ENCODE measurements at regions not wholly inside any gene's neighbourhood (a gene's known extent, or its start where the extent isn't known, plus 50 kb on each side); places are given as distances from the start of the nearest gene placed in this dataset.

DNA sequence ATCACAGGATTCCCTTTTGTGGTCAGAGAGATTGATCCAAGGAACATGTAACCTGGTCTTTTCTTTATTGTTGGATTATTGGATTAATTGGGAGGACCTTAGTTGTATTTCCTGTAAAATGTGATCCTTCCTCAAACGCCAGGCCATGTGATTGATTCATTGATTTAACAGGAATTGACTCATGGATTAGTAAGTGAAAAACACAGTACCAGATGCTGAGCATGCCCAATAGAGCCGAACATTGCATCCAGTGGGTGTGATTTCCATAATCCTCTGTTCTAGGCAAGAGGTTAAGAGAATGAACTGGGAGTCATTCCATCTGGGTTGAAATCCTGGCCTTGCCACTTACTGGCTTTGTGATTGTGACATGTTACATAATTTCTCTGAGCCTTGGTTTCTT is 522.3 kb downstream of the MAT2B start:
- H3K36me3 Mint-ChIP-seq = no peaks in the 10 kb centered on the region
- H3K9me3 Mint-ChIP-seq (ENCODE audit: low read depth) = peaks cover 4% of the 10 kb centered on the region
- no peaks in the 10 kb centered on the region for H3K27me3 Mint-ChIP-seq
- H3K4me1 Mint-ChIP-seq (ENCODE audit: low read depth) = no peaks in the 10 kb centered on the region
- H3K27ac Mint-ChIP-seq = no peak overlapping the region
- no peak overlapping the region for H3K4me3 Mint-ChIP-seq

DNA sequence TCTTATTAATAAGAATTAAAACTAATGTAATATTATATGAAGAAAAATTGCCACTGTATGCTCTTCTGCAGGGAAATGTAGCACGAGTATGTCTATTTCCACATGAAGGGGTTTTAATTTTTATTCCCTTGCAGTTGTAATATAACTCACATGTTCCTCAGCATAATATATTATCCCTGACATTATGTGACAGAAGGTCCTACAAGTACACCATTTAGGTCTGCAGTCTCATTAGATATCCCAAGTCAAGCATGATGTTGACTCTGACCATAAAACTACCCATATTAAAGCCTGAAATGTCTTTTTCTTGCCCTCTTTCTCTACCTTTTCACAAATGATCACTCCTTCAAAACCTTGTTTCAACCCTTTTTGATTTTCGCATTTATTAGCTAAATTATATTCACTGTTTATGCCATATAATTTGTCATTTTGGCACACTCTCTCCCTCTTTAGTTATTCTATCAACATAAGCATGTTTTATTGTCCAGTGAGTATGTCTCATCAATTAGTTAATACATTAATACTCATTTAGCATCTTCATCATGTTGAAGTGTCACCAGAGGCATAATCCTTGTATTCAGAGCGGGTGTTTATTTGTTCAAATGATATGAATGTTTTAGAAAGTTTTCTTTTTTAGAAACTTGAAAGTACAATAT is 532.8 kb downstream of the MAT2B start:
- no peaks in the 10 kb centered on the region for H3K36me3 Mint-ChIP-seq
- no peak overlapping the region for H3K27ac Mint-ChIP-seq
- H3K4me3 Mint-ChIP-seq = no peak overlapping the region
- H3K27me3 Mint-ChIP-seq = no peaks in the 10 kb centered on the region
- peaks cover 9% of the 10 kb centered on the region for H3K9me3 Mint-ChIP-seq (ENCODE audit: low read depth)
- no peaks in the 10 kb centered on the region for H3K4me1 Mint-ChIP-seq (ENCODE audit: low read depth)

DNA sequence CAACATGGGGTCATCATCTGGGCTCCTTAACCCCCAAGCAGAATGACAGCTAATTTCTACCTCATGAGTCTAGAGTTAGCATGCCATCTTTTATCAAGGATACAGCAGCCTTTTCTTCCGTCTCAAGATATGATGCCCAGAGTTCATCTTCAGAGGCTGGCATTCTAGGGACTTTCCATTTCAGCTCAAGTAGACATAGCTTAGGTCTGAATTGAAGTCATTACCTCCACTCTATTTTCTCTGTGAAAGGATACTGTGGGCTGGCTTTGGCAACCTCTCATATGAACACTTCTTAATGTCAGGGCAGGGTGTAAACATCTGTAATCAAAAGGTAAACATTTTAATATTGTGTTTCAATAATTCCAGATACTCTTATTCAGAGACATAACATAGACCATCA is 535.7 kb downstream of the MAT2B start:
- no peak overlapping the region for H3K27ac Mint-ChIP-seq
- no peaks in the 10 kb centered on the region for H3K27me3 Mint-ChIP-seq

DNA sequence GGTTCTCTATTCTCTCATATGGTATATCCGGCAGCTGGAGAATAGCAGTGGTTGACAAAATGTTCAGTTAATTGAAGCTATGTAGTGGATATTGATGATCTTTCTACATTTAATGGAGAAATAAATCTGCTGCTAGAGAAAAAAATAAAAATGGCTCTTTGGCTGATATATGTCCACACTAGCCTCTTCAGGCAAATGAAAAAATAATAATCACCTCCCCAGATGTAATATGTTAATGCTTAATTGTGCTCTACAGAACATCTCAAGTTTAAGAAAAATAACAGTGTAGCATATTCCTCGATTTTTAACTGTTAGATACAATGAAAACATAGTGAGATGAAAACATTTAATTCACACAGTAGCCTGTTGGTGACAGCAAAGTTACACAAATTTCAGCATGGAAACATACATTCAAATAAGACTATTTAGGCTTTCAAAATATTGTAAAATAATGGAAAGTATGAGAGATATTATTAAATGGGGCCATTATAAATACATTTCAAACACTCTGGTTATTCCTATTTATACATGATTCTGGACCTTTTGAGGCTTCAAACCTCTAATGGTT is 543.0 kb downstream of the MAT2B start:
- no peaks in the 10 kb centered on the region for H3K27me3 Mint-ChIP-seq
- H3K4me3 Mint-ChIP-seq = no peak overlapping the region
- H3K36me3 Mint-ChIP-seq = no peaks in the 10 kb centered on the region
- H3K27ac Mint-ChIP-seq = no peak overlapping the region
- H3K4me1 Mint-ChIP-seq (ENCODE audit: low read depth) = no peaks in the 10 kb centered on the region
- peaks cover 5% of the 10 kb centered on the region for H3K9me3 Mint-ChIP-seq (ENCODE audit: low read depth)

More for the DNA sequence above, 535.7 kb downstream of the MAT2B start:
- Mint-ChIP-seq H3K36me3 (no peaks in the 10 kb centered on the region), H3K9me3 (ENCODE audit: low read depth) (peaks cover 9% of the 10 kb centered on the region), H3K4me1 (ENCODE audit: low read depth) (no peaks in the 10 kb centered on the region), H3K4me3 (no peak overlapping the region)

DNA sequence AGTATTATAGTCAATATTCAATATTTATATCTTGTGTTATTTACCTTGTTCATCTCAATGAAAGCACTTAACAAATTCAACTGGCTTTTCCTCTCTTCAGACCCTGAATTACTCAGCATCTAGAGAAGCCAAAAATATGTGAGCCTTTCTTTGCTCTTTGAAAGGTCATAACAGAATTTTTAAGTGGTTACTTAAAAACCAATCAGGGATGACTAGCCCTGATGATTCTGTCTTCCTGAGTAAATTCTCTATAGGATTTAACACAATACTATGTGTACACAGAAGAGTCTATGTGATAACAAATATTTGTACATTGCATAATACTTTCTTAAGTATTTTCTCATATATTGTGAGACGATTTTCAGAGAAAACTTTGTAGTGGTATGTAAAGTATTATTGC is 546.3 kb downstream of the MAT2B start:
- Mint-ChIP-seq H3K27me3 (no peaks in the 10 kb centered on the region), H3K4me1 (ENCODE audit: low read depth) (no peaks in the 10 kb centered on the region), H3K27ac (no peak overlapping the region), H3K36me3 (no peaks in the 10 kb centered on the region), H3K4me3 (no peak overlapping the region), H3K9me3 (ENCODE audit: low read depth) (no peaks in the 10 kb centered on the region)

DNA sequence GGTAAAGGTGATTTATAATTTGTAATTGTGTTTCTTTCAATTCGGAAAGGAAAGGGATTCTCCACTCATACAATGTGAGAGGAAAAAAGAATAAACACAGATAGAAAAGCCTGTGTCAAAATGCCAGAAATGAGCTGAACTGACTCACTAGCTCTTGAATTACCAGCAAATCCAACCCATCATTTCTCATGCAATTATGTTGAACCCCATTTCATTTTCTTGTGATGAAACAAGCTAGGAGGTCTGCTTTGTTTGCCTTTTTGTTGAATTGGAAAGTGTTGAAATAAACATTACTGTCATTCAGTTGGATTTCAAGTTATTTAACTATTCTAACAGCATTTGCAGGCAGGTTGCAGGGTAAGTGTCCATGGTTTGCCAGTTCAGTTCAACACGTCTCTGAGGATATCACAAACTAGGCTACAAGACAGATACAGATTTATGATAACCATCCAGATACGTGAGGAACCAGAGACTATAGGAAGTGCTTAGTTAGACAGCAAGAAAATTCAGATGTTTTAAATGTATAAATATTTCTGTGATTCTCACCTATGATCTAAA is 547.2 kb downstream of the MAT2B start:
- H3K27ac Mint-ChIP-seq = no peak overlapping the region
- H3K36me3 Mint-ChIP-seq = no peaks in the 10 kb centered on the region
- H3K9me3 Mint-ChIP-seq (ENCODE audit: low read depth) = no peaks in the 10 kb centered on the region
- no peaks in the 10 kb centered on the region for H3K4me1 Mint-ChIP-seq (ENCODE audit: low read depth)
- H3K4me3 Mint-ChIP-seq = no peak overlapping the region
- no peaks in the 10 kb centered on the region for H3K27me3 Mint-ChIP-seq

DNA sequence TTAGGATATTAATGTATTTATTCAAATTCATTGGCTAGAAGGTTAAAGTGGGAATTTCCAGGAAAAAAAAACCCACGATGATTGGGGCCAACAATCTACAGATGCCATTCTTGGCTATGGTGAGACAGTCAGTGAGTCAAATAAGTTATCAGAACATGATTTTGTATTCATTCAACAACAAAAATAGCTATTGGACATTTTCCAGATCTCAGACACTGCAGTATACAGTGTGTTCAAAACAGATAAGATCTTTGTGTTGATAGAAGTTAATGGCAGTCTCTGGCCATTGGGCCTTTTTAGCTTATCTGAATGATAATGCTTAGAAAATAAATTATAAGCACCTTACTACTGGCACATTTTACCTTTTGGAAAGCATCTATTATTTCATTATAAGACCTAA is 547.7 kb downstream of the MAT2B start:
- H3K27me3 Mint-ChIP-seq = no peaks in the 10 kb centered on the region
- no peaks in the 10 kb centered on the region for H3K4me1 Mint-ChIP-seq (ENCODE audit: low read depth)
- no peaks in the 10 kb centered on the region for H3K36me3 Mint-ChIP-seq
- no peak overlapping the region for H3K4me3 Mint-ChIP-seq
- H3K27ac Mint-ChIP-seq = no peak overlapping the region
- no peaks in the 10 kb centered on the region for H3K9me3 Mint-ChIP-seq (ENCODE audit: low read depth)

DNA sequence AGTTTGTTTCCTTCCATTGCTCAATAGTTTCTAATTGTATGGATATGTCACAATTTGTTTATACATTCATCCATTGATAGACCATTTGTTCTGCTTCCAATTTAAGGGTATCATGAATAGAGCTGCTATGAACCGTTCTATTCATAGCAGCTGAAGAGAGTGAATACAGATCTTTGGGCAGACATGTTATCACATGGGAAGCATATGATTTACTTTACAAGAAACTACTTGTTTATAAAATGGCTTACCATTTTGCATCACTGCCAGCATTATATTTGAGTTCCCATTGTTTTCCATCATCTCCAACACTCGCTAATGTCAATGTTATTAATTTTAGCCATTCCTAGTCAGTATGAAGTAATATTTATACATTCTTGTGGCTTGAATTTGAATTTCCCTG is 549.0 kb downstream of the MAT2B start:
- Mint-ChIP-seq H3K27me3 (no peaks in the 10 kb centered on the region), H3K27ac (no peak overlapping the region), H3K36me3 (no peaks in the 10 kb centered on the region), H3K9me3 (ENCODE audit: low read depth) (no peaks in the 10 kb centered on the region), H3K4me1 (ENCODE audit: low read depth) (no peaks in the 10 kb centered on the region), H3K4me3 (no peak overlapping the region)

DNA sequence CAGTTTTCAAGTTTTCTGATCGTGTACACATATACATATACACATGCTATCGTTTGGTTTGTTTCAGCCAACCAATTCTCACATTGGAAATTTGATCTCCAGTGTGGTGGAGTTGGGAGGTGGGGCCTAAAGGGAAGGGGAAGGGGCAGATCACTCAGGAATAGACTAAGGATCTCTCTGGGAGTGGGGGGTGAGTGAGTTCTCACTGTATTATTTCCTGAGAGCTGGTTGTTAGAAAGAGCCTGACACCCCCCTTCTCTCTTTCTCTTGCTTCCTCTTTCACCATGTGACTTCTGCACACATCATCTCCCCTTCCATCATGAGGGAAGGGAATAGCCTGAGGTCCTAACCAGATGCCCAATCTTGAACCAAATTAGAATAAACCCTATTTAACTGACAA is 551.7 kb downstream of the MAT2B start:
- H3K27me3 Mint-ChIP-seq = no peaks in the 10 kb centered on the region

DNA sequence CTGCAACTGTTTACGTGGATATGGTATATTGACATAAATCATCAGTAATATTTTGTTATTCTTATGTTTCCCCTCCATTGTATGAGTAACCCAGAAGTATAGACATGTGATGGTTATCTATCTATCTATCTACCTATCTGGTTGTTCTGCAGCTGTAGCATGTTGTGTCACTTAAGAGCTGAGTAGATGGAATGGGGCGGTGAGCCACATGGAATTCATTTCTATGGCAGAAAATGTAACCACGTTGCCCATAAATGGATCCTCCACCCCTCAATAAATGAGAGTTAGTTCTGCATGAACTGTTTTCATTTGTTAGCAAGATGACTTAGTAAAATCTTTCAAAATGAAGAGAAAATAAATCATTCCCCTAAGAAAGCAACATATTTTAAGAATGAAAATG is 553.2 kb downstream of the MAT2B start:
- Mint-ChIP-seq H3K27ac (no peak overlapping the region), H3K4me1 (ENCODE audit: low read depth) (no peaks in the 10 kb centered on the region), H3K4me3 (no peak overlapping the region), H3K36me3 (no peaks in the 10 kb centered on the region), H3K9me3 (ENCODE audit: low read depth) (no peaks in the 10 kb centered on the region), H3K27me3 (no peaks in the 10 kb centered on the region)

More for the DNA sequence above, 551.7 kb downstream of the MAT2B start:
- no peak overlapping the region for H3K4me3 Mint-ChIP-seq
- H3K9me3 Mint-ChIP-seq (ENCODE audit: low read depth) = no peaks in the 10 kb centered on the region
- no peaks in the 10 kb centered on the region for H3K36me3 Mint-ChIP-seq
- no peak overlapping the region for H3K27ac Mint-ChIP-seq
- no peaks in the 10 kb centered on the region for H3K4me1 Mint-ChIP-seq (ENCODE audit: low read depth)

DNA sequence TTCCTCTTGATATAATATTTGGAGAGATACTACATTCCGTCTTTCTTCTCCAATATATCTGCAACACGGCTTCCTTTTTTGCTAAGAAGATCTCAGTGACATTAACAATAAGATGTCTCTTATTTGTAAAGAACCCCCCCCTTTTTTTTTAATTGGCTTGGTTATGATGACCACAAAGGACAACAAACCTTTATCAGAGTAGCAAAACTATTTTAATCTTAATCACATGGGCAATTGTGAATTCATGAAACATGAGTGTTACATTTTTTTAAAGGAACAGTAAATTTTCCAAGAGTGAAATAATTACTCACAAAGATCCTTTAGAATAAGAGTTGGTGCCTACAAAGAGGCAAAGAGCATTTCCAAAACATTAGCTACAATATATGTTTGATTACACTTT is 554.1 kb downstream of the MAT2B start:
- no peaks in the 10 kb centered on the region for H3K36me3 Mint-ChIP-seq
- H3K4me3 Mint-ChIP-seq = no peak overlapping the region
- no peaks in the 10 kb centered on the region for H3K9me3 Mint-ChIP-seq (ENCODE audit: low read depth)
- no peaks in the 10 kb centered on the region for H3K4me1 Mint-ChIP-seq (ENCODE audit: low read depth)
- no peak overlapping the region for H3K27ac Mint-ChIP-seq
- H3K27me3 Mint-ChIP-seq = no peaks in the 10 kb centered on the region

DNA sequence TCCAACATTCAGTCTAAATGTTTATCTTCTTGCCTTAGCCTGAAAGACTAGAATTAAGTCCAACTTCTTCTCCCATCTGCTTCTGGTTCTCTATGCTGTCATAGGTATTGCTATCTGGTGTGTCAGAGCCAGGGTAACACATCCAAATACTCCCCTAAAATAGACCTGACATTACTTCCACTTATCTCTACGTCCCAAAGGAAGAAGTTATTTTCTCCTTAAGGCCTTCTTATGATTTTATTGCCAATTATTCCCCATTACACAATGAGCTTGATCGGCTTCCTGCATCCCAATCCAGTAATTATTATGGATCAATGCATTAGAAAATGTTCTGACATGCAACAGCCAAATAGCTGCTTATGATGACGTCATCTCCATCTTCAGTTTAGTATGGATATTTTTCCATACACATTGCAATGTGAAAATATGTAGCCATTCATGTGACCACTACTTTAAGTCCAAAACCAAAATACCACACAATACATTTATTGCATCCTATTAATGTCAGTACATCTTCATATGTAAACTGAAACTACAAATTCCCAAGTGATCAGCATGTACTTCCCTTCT is 555.5 kb downstream of the MAT2B start:
- Mint-ChIP-seq H3K36me3 (no peaks in the 10 kb centered on the region), H3K27ac (no peak overlapping the region), H3K4me1 (ENCODE audit: low read depth) (no peaks in the 10 kb centered on the region), H3K4me3 (no peak overlapping the region), H3K9me3 (ENCODE audit: low read depth) (no peaks in the 10 kb centered on the region), H3K27me3 (no peaks in the 10 kb centered on the region)

DNA sequence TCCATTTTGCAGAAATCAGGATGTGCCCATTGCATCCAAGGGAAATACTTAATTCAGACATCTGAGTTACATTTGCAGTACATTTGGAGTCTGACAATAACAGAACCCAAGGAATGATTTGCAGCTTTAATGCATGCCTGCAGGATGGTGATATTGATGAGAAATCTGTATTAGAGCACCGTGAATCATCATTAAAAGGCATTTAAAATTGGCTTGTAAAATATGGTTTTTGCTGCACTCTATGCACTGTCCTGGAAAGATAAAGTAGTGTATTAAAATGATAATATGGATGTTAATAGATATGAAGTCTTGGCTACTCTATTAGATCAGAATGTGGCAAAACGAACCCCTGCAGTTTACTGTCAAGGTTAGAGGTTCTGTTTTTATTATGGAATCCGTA is 556.9 kb downstream of the MAT2B start:
- Mint-ChIP-seq H3K36me3 (no peaks in the 10 kb centered on the region), H3K27ac (no peak overlapping the region), H3K4me3 (no peak overlapping the region), H3K27me3 (no peaks in the 10 kb centered on the region), H3K4me1 (ENCODE audit: low read depth) (no peaks in the 10 kb centered on the region), H3K9me3 (ENCODE audit: low read depth) (no peaks in the 10 kb centered on the region)

DNA sequence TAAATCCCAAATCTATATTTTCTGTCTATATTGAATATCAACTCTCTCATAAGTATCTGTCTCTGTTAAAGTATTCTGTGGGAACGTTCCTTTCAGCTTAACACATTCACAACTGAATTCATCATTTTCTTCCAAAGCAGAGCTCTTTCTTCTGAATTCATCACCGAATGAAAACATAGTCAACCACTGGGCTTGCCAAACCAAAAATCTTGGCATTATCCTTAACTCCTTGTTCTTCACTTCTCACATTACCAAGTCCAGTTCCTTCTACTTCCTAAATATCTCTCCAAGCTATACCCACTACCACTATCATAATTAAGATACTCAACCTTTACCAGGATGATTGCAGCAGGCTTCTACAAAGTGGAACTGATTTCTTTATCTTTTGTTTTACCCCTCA is 559.8 kb downstream of the MAT2B start:
- no peak overlapping the region for H3K27ac Mint-ChIP-seq
- no peaks in the 10 kb centered on the region for H3K9me3 Mint-ChIP-seq (ENCODE audit: low read depth)
- no peaks in the 10 kb centered on the region for H3K27me3 Mint-ChIP-seq
- no peak overlapping the region for H3K4me3 Mint-ChIP-seq
- H3K36me3 Mint-ChIP-seq = no peaks in the 10 kb centered on the region
- H3K4me1 Mint-ChIP-seq (ENCODE audit: low read depth) = no peaks in the 10 kb centered on the region

DNA sequence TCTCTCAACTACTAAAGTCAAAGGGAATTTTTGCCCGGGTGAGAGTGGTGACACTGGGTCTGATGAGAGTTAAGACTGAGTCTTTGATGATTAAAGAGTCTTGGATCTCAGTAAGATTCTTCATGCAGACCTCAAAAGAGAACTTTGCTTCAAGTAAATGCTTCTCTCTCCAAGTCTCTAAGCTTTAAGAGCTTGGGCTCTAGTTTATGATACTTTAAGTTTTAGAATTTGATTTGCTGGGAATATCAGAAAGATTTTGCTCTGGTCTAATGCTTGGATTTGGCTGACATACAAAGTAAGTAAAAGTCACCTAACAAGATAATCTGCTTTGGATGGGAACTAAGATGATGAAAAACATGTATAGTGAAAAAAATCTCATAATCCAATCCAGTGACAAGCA is 566.3 kb downstream of the MAT2B start:
- Mint-ChIP-seq H3K27ac (no peak overlapping the region), H3K4me3 (no peak overlapping the region), H3K27me3 (no peaks in the 10 kb centered on the region), H3K9me3 (ENCODE audit: low read depth) (no peaks in the 10 kb centered on the region), H3K36me3 (no peaks in the 10 kb centered on the region), H3K4me1 (ENCODE audit: low read depth) (no peaks in the 10 kb centered on the region)

DNA sequence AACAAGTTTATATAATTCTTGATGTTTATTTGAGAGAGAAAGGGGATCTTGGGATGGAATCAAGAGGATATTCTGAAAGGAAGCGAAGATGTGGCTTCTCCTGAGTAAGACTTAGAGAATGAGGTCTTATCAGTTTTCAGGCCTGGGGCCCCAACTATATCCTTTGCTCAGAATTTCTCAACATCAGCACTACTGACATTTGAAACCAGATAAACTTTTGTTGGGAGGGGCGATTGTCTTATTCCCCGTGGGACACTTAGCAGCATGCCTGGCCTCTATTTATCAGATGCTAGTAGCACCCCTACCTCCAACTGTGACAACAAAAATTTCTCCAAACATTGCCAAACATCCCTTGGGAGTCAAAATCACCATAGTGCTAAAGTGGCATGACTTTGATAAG is 567.7 kb downstream of the MAT2B start:
- no peaks in the 10 kb centered on the region for H3K36me3 Mint-ChIP-seq
- no peaks in the 10 kb centered on the region for H3K9me3 Mint-ChIP-seq (ENCODE audit: low read depth)
- H3K4me3 Mint-ChIP-seq = no peak overlapping the region
- no peak overlapping the region for H3K27ac Mint-ChIP-seq
- H3K27me3 Mint-ChIP-seq = no peaks in the 10 kb centered on the region
- H3K4me1 Mint-ChIP-seq (ENCODE audit: low read depth) = no peaks in the 10 kb centered on the region
